H7 (cell line): ENCODE measurements at regions not wholly inside any gene's neighbourhood (a gene's known extent, or its start where the extent isn't known, plus 50 kb on each side); places are given as distances from the start of the nearest gene placed in this dataset.

Experiments
- DNase-seq: peaks from one replicate; pipeline ENCODE4 v3.0.0; 2012
- H3K27me3 ChIP-seq: 2 replicates; pipeline ENCODE4 v1.6.0; 2011; ENCODE audit warnings: mild to moderate bottlenecking, low read length; ENCODE audit not compliant: control insufficient read depth, insufficient read depth
- H3K36me3 ChIP-seq: replicated peaks from 2 replicates; pipeline ENCODE4 v1.5.1; 2011; ENCODE audit warnings: low read length; ENCODE audit not compliant: control insufficient read depth, insufficient read depth
- H3K4me3 ChIP-seq: 2 replicates; pipeline ENCODE4 v1.5.1; 2011; ENCODE audit warnings: low read depth, mild to moderate bottlenecking, control low read depth, low read length, moderate library complexity; ENCODE audit not compliant: insufficient read depth

DNA sequence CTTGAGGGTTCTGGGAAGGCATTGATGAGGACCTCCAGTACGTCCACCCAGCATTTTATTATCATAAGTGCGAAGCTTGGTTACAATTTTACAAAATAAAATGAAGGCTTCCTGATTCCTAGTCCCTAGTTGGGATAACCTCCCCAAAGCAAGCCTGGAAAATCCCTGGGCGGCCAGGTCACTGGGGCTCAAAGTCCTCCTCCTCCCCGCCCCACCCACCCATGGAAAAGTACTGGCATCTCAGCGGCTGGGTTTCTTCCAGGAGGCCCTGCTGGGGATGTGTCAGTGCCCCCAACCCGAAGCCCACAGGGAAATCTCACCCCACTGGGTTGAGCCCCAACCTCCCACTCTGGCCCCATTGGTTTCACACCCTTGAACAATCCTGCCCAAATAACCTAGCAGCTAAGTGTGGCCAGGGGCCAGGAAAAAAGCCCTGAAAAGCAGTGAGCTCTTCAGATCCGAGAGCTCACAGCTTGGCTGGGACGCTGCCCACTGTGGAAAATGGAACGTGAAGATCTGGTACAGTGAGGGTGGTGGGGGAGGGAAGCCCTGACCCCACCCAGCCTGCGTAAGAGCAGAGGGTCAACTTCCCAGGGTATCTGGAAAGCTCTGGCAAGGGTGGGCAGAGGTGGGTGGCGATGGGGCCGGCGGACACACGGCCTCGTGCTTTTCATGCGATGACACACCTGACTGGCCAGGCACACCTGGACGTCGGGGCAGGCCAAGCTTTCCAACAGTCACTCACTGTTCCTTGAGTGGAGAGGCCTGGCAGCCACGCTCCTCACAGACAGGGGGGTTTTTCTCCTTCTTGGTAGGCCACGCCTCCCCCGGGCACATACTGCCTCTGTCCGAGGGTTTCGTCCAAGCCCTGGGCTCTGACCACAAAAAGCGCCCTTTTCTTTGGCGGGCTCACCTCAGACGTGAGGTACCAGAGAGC, 324.5 kb downstream of the SOX9 start:
- no peak for DNase-seq
- H3K27me3 ChIP-seq, result no peaks in the 10 kb centered on the region
- H3K36me3 ChIP-seq, result no peaks in the 10 kb centered on the region
- no peak overlapping the region for H3K4me3 ChIP-seq

DNA sequence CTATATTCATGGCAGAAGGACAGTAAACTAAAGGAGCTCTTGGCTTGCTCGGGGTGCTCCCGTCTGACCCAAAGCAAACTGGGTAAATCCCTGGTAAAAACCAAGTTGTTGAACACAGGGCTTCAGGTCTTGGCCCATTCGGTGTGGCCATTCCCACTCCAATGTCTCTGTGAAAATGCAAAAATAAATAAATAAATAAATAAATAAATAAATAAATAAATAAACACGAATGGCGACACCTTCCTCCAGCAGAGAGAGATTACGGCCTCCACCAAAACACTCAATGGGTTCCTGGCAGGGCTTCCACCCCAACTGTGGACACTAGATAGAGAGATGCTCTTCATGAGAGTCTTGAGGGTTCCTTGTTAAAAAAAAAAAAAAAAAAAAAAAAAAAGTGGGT, 325.3 kb downstream of the SOX9 start:
- Histone ChIP-seq H3K4me3 (no peak overlapping the region), H3K27me3 (no peaks in the 10 kb centered on the region), H3K36me3 (no peaks in the 10 kb centered on the region)
- DNase-seq, result no peak

DNA sequence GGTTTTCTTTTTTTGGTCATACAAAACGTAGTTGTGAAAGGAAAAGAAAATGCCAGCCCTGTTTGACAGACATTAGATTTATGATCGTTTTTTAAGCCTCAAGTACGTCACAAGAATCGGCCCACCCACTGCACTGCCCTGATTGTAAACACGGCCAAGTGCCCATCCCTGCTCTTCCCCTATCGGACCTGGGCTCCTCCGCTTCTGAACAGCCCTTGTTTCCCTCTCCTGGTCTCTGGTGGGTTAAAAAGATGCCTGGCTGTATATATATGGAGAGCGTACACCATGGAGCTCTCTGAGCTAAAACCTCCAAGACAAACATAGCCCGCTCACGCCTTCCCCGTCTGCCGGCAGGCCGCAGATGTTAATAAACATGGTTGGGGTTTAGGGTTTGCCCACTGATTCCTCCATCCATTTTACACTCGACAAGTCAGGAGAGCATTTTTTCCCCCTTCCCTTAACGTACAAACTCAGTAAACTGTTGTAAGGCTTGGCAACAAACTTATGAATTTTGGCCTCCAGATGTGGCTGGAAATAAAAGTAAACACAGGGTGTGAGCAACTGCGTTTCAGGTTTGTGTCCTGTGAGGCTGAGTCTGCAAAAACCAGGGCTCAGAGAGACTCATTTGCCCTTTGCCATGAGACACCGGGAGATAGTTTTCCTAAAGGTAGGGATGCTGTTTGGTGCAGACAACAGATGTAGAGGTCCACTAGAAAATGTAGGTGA, 325.9 kb downstream of the SOX9 start:
- Histone ChIP-seq H3K4me3 (no peak overlapping the region), H3K27me3 (no peaks in the 10 kb centered on the region), H3K36me3 (no peaks in the 10 kb centered on the region)
- no peak for DNase-seq

DNA sequence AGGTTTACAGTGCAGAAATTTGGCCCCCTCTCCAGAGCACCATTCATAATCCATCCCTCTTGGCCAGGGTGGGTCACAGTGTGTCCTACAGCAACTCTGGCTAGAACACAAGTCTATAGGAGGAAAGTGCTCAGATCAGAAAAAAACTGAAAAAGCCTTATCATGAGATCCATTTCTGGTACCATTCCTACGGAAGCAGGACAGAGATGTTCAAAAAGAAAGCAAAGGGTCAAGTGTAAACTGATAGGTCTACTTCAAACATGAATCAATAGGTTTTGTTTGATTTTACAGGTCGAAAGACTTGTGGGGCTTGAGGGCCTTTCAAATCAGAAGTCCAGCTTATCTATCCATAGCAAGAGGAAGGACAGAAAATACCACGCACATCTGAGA, 326.4 kb downstream of the SOX9 start:
- Histone ChIP-seq H3K27me3 (no peaks in the 10 kb centered on the region), H3K36me3 (no peaks in the 10 kb centered on the region), H3K4me3 (no peak overlapping the region)
- DNase-seq, result no peak

DNA sequence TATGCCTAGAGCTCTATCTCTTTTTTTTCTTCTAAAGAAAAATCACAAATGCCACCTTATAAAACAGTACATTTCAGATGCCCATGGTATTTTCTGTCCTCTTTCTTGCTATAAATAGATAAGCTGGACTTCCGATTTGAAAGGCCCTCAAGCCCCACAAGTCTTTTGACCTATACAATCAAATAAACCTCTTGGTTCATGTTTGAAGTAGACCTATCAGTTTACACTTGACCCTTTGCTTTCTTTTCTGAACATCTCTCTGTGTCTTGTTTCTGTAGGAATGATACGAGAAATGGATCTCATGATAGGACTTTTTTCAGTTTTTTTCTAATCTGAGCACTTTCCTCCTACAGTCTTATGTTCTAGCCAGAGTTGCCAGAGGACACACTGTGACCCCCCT, 327.2 kb downstream of the SOX9 start:
- Histone ChIP-seq H3K36me3 (no peaks in the 10 kb centered on the region), H3K4me3 (no peak overlapping the region), H3K27me3 (no peaks in the 10 kb centered on the region)
- no peak for DNase-seq

DNA sequence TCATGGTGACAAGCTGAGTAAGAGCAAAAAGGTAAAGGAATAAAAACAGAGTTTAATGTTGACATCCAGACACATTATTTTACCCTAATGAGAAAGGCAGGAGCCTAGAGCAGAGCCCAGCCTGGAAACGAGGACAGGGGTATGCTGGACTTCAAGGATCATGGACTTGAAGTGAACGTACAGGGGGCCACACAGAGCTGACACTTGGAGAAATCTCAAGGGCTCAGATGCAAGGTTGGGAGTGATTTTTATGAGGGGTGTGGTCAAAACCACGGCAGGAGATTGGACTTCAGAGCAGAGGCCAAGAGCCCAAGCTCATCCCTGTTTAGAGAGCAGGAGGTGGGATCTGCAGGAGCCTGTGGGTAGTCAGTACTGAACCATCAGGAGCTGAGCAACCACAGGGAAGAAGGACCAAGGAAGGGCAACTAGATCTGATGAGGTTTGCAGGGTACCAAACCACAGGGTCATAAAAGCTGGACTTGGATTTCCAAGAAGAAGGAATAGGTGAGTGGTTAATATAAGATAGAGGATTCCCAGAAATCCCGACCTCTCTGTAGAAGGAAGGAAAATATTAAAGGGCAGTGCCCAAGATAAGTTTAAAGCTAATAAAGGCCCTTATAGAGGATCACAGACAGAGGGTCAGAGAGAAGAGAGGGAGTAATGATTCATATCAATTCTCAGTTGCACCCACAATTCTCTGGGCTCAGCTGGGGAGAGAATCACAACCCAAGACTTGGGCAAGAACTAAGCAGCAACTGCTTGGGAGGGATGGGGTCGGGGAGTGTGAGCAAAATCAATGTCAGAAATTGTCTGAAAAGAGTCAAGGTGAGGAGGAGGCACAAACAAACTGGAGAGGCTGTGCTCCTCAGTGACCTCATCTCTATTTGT, 331.7 kb downstream of the SOX9 start:
- H3K4me3 ChIP-seq, result no peak overlapping the region
- H3K36me3 ChIP-seq, result no peaks in the 10 kb centered on the region
- DNase-seq, result no peak
- H3K27me3 ChIP-seq, result no peaks in the 10 kb centered on the region

DNA sequence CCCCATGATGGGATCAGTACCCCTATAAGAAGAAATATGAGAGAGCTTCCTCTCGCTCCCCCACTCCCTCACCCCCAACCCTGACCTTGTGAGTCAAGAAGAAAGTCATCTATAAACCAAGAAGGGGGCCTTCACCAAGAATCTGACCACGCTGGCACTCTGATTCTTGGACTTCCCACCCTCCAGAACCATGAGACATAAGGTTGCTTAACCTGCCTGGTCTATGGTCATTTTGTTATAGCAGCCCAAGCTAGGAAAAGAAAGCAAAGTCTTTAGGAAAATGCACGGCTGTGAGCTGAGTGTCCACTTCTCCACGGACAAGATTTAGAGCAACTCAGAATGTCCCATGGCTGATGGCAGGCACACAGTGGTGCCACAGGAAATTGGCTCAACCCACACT, 333.5 kb downstream of the SOX9 start:
- Histone ChIP-seq H3K4me3 (no peak overlapping the region), H3K27me3 (no peaks in the 10 kb centered on the region), H3K36me3 (no peaks in the 10 kb centered on the region)
- no peak for DNase-seq

DNA sequence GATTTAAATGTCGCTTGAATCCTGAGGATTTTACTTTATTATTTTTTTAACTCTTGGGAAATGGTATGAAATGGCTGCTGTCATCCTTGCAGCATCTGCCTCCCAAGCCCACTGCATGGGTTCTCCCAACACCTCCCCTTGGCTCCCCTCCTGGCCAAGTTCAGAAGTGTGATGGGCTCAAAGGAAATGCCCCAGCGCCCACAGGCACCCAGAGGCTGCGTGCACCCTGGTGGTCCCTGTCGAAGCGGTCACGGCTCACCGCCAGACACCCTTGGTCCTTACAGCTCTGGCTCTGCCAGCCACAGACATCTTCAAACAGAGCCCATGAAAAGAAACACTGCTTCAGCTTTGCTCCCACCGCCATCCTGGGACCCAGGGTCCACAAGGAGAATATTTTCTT, 334.7 kb downstream of the SOX9 start:
- H3K27me3 ChIP-seq, result no peaks in the 10 kb centered on the region
- no peaks in the 10 kb centered on the region for H3K36me3 ChIP-seq
- no peak overlapping the region for H3K4me3 ChIP-seq
- no peak for DNase-seq

DNA sequence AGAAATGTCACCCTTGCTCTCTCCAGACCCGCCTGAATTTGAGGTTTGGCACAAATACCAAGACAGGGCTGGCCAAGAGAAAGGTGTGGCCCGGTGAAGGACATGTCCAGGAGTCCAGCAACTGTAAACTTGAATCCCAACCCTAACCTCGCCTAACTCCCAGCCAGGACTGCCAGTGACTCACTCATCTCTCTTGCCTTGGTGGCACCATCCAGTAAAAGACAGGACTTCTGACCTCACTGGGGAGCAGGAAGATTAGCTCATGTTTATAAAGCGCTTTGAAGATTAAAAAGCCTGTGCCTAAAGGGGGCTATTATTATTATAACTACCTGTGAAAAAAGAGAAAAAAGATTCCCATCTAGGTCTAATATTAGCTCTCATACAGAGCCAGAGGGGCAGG, 335.3 kb downstream of the SOX9 start:
- DNase-seq, result no peak
- no peaks in the 10 kb centered on the region for H3K36me3 ChIP-seq

DNA sequence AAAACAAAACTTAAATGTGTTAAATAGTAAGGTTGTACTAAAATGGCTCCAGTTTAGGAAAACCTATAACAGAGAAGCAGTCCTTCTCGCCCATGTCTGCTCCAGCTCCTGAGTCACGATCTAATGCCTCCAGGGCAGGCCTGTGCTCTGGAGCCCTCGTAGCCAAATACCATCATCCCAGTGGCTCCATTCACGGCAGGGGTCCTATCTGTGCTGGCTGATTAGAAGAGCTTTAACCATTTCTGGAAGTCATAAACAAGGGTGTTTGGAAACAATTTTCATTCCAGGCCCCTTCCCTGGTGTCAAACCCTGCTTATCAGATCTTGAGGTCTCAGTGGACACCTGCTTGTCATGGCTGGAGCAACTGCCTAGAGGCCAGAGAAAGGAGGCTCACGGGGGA, 336.9 kb downstream of the SOX9 start:
- no peak overlapping the region for H3K4me3 ChIP-seq
- DNase-seq, result no peak
- H3K27me3 ChIP-seq, result no peaks in the 10 kb centered on the region
- H3K36me3 ChIP-seq, result no peaks in the 10 kb centered on the region

More for the DNA sequence above, 335.3 kb downstream of the SOX9 start:
- Histone ChIP-seq H3K27me3 (no peaks in the 10 kb centered on the region), H3K4me3 (no peak overlapping the region)

DNA sequence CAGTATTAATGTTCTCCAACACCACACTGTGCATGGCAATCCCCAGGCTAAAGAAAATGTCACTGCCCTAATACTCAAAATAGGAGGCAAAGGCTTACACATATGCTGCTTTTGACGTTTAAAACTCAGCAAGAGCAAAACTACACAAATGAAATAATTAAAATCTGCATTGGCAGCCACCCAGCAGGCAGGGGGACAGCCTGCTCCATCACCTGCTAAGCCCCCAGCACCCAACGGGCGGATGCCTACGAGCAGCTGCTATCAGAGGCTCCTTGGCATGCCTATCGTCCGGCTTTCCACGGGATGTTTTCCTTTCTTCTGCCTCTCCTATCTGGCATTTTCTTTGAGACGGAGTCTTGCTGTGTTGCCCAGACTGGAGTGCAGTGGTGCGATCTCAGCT, 337.5 kb downstream of the SOX9 start:
- H3K36me3 ChIP-seq, result no peaks in the 10 kb centered on the region
- no peaks in the 10 kb centered on the region for H3K27me3 ChIP-seq
- no peak overlapping the region for H3K4me3 ChIP-seq
- DNase-seq, result no peak

DNA sequence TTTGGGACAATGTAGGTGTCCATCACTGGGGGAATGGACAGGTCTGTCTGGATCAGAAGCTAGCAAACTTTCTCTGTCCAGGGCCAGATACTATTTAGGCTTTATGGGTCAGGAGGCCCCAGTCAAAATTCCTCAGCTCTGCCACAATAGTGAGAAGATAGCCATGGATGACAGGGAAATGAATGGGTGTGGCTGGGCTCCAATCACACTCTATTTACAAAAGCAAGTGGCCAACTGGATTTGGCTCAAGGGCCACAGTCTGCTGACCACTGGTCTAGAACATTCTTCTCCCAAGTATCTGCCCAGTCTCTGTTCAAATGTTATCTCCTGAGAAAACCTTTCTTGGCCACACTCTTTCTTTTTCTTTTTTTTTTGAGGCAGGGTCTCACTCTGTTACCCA, 339.9 kb downstream of the SOX9 start:
- Histone ChIP-seq H3K27me3 (no peaks in the 10 kb centered on the region; the same call in 1 of the 2 replicates), H3K36me3 (no peaks in the 10 kb centered on the region), H3K4me3 (no peak overlapping the region)
- no peak for DNase-seq

DNA sequence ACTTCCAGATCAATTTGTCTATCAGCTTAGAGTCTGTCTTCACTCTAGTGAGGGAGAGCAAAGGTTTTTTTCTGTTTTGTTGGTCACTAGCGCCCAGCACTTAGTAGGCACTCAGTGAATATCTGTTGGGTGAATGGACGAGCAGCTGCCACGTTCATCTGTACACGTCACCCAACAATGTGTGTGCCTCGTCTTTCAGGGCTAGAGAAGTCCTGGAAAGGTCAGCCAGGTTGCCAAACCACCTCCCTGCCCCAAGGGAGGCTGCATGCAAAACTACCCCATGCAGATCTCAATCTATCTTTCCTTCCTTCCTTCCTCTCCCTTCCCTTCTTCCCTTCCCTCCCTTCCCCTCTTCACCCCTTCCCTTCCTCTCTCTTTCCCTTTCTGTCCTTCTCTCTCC, 340.9 kb downstream of the SOX9 start:
- DNase-seq, result no peak
- no peaks in the 10 kb centered on the region; the same call in 1 of the 2 replicates for H3K27me3 ChIP-seq

DNA sequence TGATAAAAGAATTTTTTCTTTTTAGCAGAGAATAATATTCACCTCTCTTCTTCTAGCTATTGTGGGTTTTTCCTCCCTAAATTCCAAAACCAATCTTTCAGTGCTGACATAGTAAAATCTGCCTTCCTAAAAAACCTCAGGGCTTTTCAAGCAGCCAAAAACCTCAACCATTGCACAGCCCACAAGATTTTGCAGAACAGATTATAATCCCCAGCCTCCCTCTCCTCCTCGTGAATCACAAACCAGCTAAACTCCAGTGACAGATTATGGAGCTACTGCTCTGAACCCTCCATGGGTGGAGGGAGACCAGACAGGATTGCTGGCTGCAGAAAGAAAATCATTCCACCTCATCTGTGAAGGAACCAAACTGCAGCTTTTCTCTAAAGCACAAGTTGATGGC, 341.6 kb downstream of the SOX9 start:
- no peak for DNase-seq
- Histone ChIP-seq H3K27me3 (no peaks in the 10 kb centered on the region; the same call in none of the 2 replicates), H3K36me3 (no peaks in the 10 kb centered on the region), H3K4me3 (no peak overlapping the region)

More for the DNA sequence above, 340.9 kb downstream of the SOX9 start:
- H3K36me3 ChIP-seq, result no peaks in the 10 kb centered on the region
- H3K4me3 ChIP-seq, result no peak overlapping the region
